ENCODE measurements at regions not wholly inside any gene's neighbourhood (a gene's known extent, or its start where the extent isn't known, plus 50 kb on each side); places are given as distances from the start of the nearest gene placed in this dataset.

GRCh38 chr13:91135968-91136367 lies 211.5 kb upstream of the MIR17HG start:
- TF ChIP-seq CTCF (IDR thresholded peaks at IDR 0.05 in 2 of 3, conservative IDR thresholded peaks at IDR 0.05 in 1 of 3; ENCODE audit: borderline replicate concordance in 1 of 3, insufficient read depth in 1 of 3, low read depth in 2 of 3, low read length in 2 of 3) (no peak), POLR2A (IDR thresholded peaks at IDR 0.05; ENCODE audit: borderline replicate concordance, extremely low read depth, insufficient read depth, insufficient read length) (no peak), FOSL1 (IDR thresholded peaks at IDR 0.05; ENCODE audit: low read depth) (no peak), SRF (IDR thresholded peaks at IDR 0.05; ENCODE audit: low read depth) (no peak), EZH2phosphoT487 (IDR thresholded peaks at IDR 0.05; ENCODE audit: borderline replicate concordance) (no peak), REST (IDR thresholded peaks at IDR 0.05; ENCODE audit: low read depth) (no peak), SP1 (IDR thresholded peaks at IDR 0.05; ENCODE audit: low read depth) (no peak), EGR1 (IDR thresholded peaks at IDR 0.05; ENCODE audit: low read depth) (no peak), TCF7L2 (IDR thresholded peaks at IDR 0.05; ENCODE audit: borderline replicate concordance, extremely low read depth, insufficient read depth, insufficient read length) (no peak), POLR2AphosphoS5 (IDR thresholded peaks at IDR 0.05; ENCODE audit: low read depth, low read length) (no peak)

Measured in HCT116 (cell line).